GM12865 (cell line): ENCODE measurements at regions not wholly inside any gene's neighbourhood (a gene's known extent, or its start where the extent isn't known, plus 50 kb on each side); places are given as distances from the start of the nearest gene placed in this dataset.
"Not testable (repeated sequence)": the region's sequence is repeated elsewhere in the genome, so short reads cannot be mapped to it uniquely, and the experiment has no call there.

Experiments
- DNase-seq: peaks from one replicate; pipeline ENCODE4 v3.0.0; 2010; ENCODE audit warnings: low read depth
- H3K4me3 ChIP-seq: 2 replicates; pipeline ENCODE4 v1.5.1; 2011; ENCODE audit warnings: mild to moderate bottlenecking, low read depth, low read length, control low read depth
- TF ChIP-seq, protein P1 (sequence below): IDR thresholded peaks from 2 replicates; pipeline ENCODE4 v1.5.1; 2011; ENCODE audit warnings: low read length, control low read depth, low read depth, inconsistent platforms; ENCODE audit not compliant: insufficient read depth; ENCODE audit errors: missing control alignments

DNA sequence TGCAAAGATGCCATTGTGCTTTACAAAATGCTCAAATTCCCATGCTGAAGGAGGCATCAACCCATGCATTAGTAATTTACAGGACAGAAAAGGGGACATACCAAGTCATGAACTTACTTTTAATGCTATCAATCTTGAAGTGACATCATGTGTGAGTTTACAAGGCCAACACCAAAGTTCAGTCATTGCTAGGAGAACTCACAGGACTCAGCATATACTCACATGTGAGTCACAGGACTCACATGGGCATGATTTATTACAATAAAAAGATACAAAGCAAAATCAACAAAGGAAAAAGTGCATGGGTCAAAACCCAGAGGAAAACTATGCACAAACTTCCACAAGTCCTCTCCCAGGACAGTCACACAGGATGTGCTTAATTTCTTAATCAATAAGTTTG lies 1656.0 kb downstream of the MRPL39 start:
- TF ChIP-seq, protein P1, sequence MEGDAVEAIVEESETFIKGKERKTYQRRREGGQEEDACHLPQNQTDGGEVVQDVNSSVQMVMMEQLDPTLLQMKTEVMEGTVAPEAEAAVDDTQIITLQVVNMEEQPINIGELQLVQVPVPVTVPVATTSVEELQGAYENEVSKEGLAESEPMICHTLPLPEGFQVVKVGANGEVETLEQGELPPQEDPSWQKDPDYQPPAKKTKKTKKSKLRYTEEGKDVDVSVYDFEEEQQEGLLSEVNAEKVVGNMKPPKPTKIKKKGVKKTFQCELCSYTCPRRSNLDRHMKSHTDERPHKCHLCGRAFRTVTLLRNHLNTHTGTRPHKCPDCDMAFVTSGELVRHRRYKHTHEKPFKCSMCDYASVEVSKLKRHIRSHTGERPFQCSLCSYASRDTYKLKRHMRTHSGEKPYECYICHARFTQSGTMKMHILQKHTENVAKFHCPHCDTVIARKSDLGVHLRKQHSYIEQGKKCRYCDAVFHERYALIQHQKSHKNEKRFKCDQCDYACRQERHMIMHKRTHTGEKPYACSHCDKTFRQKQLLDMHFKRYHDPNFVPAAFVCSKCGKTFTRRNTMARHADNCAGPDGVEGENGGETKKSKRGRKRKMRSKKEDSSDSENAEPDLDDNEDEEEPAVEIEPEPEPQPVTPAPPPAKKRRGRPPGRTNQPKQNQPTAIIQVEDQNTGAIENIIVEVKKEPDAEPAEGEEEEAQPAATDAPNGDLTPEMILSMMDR: no peak
- no peak overlapping the region for H3K4me3 ChIP-seq
- no peak for DNase-seq

DNA sequence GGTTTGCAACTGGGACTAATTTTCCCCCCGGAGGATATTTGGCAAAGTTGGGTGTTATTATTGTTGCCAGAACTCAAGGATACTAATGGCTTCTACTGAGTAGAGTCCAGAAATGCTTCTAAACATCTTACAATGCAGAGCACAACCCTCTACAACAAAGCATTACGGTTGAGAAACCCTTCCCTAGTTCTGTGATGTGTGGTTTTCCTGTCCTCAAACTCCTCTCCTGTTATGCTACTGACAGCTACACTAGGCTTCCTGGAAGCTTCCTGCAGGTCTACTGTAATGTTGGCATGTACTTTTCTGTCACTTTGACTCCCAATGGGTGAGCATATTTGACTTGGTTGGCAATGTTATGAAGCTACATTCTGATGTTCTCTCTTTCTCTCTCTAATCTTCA lies 1656.9 kb downstream of the MRPL39 start:
- DNase-seq: no peak
- TF ChIP-seq, protein P1: no peak
- no peak overlapping the region for H3K4me3 ChIP-seq

DNA sequence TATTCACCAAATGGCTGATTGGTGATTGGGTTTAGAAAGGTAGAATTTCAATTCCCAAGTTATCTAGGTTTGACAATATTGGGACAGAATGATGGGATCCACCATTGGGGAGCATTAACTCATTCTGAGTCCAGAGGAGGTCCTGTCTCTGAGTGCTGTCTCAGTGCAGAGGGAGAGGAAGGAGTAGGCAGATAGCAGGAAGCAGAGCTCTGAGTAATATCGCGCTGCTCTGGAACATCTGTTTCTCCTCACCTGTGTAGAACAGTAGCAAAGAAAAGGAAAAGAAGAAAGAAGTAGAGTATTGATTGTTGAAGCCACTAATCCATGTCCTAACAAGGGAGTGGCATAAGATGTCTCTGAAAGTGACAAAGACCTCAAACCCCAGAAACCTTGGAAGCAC lies 1657.8 kb downstream of the MRPL39 start:
- TF ChIP-seq, protein P1: no peak
- DNase-seq: no peak
- no peak overlapping the region for H3K4me3 ChIP-seq

DNA sequence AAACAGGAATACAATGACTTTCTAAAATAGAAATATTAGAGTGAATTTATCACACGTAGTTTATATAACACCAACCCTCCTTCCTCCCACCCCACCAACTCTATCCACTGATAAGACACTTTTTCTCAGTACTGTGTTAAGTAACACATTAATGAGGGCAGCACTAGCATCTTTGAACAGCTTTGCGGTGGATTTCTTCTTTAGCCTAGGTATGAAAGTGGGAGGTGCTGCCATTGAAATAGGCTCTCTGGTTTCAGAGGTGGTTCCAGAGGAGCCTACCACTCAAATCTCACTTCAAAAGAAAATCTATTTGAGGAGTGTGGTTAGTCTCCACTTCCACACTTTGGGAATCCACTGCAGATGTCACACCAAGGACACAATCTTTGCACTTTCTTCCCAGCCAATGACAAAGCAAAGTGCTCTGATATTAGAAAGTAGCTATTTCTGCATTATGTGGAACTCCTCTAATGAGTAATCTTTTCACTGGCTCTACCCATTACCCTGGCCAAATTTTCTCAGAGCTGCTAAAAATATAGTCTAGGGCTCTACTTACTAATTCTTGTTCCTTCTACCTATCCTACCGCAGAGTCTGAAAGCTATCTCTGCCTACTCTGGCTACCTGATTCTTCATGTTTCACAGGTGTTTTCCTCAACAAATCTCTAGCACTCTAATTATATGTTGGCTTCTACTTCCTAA lies 1667.8 kb downstream of the MRPL39 start:
- DNase-seq: no peak
- H3K4me3 ChIP-seq: no peak overlapping the region
- TF ChIP-seq, protein P1: no peak

DNA sequence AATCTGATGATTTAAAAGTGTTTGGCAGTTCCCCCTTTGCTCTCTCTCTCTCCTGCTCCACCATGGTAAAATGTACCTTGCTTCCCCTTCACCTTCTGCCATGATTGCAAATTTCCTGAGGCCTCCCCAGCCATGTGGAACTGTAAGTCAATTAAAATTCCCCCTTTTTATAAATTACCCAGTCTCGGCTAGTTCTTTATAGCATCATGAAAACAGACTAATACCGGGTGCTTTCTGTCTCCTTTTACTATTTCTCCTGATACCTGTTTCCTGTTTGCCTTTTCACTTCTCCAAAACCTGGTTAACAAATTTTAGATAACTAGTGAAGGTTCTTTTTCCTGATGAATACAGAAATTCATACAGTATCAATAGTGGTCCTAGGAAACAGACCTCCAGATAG lies 1670.3 kb downstream of the MRPL39 start:
- TF ChIP-seq, protein P1: no peak
- DNase-seq: no peak
- H3K4me3 ChIP-seq: no peak overlapping the region

DNA sequence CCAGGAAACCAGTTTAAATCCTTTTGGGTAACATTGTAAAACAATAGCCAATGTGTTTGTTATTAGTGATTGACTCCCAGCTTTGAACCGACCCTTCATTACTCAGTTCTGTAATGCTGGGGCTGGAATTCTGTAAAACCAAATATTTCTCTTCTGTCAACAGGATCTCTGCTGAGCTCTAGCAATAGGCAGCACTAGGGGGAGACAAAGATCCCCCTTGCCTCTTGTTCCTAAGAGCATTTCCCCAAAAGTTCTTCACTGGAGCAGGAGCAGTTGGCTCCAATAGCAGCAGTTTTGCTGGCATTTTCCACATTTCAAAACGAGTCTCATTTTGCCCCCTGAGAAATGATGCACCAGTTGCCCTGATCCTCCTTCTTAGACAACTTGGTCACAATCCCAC lies 1671.1 kb downstream of the MRPL39 start:
- H3K4me3 ChIP-seq: no peak overlapping the region
- TF ChIP-seq, protein P1: peak; percentile 26
- peak; percentile 12 for DNase-seq

DNA sequence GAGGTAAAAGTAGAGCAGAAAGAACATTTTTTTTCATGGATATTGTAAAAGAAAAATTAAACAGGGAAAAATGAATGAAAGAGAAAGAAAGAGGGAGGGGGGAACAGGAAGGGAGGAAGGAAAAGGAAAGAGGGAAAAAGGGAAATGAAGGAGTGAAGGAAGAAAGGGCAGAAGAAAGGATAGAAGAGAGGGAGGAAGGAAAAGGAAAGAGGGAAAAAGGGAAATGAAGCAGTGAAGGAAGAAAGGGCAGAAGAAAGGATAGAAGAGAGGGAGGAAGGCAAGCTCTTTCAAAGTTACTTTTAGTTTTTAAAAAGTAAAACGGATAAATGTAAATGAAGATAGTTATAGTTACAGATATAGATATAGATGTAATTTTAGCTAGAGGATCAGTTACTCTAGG lies 1676.7 kb downstream of the MRPL39 start:
- TF ChIP-seq, protein P1: no peak

DNA sequence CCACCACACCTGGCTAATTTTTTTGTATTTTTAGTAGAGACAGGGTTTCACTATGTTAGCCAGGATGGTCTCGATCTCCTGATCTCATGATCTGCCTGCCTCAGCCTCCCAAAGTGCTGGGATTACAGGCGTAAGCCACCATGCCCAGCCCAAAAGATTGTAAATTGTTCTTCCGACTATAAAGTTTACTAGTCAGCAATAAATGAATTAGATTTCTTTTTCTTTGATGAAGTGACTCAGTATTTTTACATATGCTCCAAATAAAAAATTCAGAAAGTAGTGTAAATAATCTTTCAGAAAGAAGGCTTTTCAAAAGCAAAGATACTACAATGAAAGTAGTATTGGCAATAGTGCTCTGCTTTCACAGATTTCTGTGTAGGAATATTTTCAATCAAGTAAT lies 1680.9 kb downstream of the MRPL39 start:
- not testable (repeated sequence) for DNase-seq, H3K4me3 ChIP-seq

More for the DNA sequence above, 1676.7 kb downstream of the MRPL39 start:
- no peak overlapping the region for H3K4me3 ChIP-seq
- no peak for DNase-seq
